Chondrocyte (in vitro differentiated cells): ENCODE measurements at regions not wholly inside any gene's neighbourhood (a gene's known extent, or its start where the extent isn't known, plus 50 kb on each side); places are given as distances from the start of the nearest gene placed in this dataset.
"Not testable (repeated sequence)": the region's sequence is repeated elsewhere in the genome, so short reads cannot be mapped to it uniquely, and the experiment has no call there.

ENCODE experiments used
- DNase-seq: peaks from one replicate; pipeline ENCODE4 v3.0.0; 2021; ENCODE audit warnings: mixed read lengths, low spot score
- H3K27ac Mint-ChIP-seq: one replicate; pipeline ENCODE4 v1.8.0; 2021; ENCODE audit warnings: mild to moderate bottlenecking, moderate library complexity, mixed read lengths; ENCODE audit not compliant: unreplicated experiment
- H3K27me3 Mint-ChIP-seq: 2 replicates; pipeline ENCODE4 v1.8.0; 2021; ENCODE audit warnings: low read depth, mixed read lengths
- H3K36me3 Mint-ChIP-seq: 2 replicates; pipeline ENCODE4 v1.8.0; 2021; ENCODE audit warnings: low read depth, mixed read lengths
- H3K4me1 Mint-ChIP-seq: 2 replicates; pipeline ENCODE4 v1.8.0; 2021; ENCODE audit warnings: low read depth, mild to moderate bottlenecking, mixed read lengths
- H3K4me3 Mint-ChIP-seq: one replicate; pipeline ENCODE4 v1.8.0; 2021; ENCODE audit warnings: mild to moderate bottlenecking, moderate library complexity, mixed read lengths; ENCODE audit not compliant: unreplicated experiment
- H3K9me3 Mint-ChIP-seq: 2 replicates; pipeline ENCODE4 v1.8.0; 2021; ENCODE audit warnings: low read depth, mixed read lengths

DNA sequence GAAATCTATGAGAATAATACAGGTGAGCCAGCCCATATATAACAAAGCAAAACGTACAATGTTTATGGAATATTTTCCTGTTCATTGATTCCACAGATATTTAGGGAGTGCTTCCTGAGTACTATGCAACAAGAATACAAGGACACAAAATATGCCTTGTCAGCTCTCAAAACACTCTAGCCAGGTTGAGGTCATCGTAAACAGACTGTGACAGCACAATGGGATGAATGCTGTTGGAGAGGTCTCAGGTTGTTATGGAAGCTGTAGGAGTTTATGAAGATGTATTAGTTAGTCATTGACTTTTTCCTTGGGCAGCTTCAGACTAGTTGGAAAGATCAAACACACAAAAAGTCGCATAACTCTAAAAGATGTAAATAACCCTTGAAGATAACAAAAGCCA, 98.1 kb upstream of the SEC22B start:
- not testable (repeated sequence) for H3K9me3 Mint-ChIP-seq, H3K4me3 Mint-ChIP-seq, H3K4me1 Mint-ChIP-seq, DNase-seq, H3K27ac Mint-ChIP-seq, H3K27me3 Mint-ChIP-seq, H3K36me3 Mint-ChIP-seq

DNA sequence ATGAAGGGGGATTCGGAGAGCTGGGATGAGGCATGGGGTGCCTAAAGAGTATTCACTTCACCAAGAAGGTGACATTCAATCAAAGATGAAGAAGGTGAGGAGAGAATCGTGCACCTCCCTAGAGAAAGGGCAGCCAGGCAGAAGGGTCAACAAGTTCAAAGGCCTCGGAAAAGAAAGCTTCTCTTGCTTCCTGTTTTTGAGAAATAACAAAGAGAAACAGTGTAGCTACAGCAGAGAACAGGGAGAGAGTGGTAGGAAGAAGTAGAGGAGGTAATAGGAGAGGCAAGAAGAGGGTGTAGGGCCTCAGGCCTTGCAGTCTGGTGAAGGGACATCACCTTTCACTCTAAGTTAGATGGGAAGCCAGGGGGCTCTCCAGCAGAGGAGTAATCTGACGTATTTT, 97.0 kb upstream of the SEC22B start:
- not testable (repeated sequence) for H3K27me3 Mint-ChIP-seq, H3K9me3 Mint-ChIP-seq, H3K4me3 Mint-ChIP-seq, H3K4me1 Mint-ChIP-seq, DNase-seq, H3K27ac Mint-ChIP-seq, H3K36me3 Mint-ChIP-seq

DNA sequence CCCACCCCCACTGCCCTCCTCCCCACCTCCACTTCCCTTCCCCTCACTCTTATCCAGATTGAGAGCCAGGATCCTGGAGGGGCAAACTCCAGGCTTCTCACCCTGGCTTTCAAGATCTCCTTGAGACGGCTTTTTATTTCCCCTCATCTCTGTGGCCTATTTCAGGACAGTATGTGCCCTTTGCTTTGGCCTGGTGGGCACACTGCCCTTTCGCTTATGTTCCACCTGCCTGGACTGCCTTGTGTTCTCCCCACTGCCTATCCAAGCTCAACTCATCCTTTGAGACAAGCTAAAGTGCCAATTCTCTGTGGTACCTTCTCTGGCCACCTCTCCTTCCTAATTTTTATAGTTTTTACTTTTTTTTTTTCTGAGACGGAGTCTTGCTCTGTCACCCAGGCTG, 95.9 kb upstream of the SEC22B start:
- H3K4me3 Mint-ChIP-seq, H3K9me3 Mint-ChIP-seq, H3K36me3 Mint-ChIP-seq, H3K4me1 Mint-ChIP-seq, H3K27ac Mint-ChIP-seq, H3K27me3 Mint-ChIP-seq, DNase-seq: not testable (repeated sequence)

DNA sequence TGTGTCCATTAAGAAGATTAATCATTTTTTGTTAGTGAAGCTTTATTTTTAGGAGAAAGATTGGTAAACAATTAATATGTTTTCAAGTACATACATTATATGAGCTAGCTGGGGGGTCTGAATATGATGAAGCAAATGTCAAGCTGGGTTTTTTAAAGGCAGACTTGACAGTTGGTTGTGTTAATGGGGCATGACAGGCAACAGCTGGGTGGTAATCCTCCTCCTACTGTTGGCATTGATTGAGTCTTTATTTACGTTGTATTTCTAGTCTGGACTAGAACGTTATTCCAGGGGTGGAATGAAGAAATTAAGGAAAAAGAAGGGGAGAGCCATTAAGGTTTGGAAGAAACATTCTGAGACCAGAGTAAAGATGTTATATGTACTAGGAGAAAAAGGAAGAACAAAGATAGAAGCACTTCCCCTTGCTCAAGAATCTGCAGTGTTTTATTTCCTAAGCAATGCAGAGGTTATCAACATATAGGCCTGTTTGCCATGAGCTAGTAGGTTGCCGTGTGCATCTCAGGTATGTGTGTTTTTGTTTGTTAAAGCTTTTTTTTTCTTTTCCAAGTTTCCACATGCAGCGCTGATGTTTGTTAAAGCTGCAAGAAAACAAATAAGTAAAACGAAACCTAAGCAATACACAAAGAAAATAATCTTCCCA, 95.4 kb upstream of the SEC22B start:
- H3K27me3 Mint-ChIP-seq, H3K9me3 Mint-ChIP-seq, H3K36me3 Mint-ChIP-seq, H3K4me3 Mint-ChIP-seq, DNase-seq, H3K27ac Mint-ChIP-seq, H3K4me1 Mint-ChIP-seq: not testable (repeated sequence)

DNA sequence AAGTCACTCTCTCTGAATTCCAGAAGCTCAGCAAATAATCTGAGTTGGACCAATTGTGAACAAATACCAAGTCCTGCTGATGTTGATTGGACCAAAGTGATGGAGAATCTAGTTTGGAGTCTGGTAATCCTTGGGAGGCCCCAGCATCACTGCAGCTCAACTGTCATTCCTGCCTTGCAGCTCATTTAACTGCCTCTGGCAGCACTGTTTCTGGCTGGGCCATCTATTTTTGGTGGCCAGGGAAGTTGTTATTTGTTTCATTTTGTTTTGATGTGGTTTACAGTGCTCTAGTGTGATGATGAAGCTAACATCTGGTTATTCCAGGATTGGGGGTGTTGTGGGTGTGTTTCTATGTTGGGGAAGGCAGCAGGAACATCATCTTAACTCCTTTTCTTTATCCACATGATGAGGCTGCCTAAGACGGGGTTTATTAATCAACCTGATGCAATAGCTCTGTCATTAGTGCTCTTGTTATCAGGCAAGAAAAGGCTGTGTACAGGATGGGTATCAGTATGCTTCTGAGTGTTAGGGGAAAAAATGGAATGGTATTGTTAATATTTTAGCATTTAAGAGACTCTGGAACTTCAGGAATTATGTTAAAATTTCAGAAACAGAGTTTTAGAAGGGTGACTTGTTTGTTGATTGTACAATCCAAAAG, 91.7 kb upstream of the SEC22B start:
- H3K36me3 Mint-ChIP-seq, H3K27me3 Mint-ChIP-seq, DNase-seq, H3K9me3 Mint-ChIP-seq, H3K27ac Mint-ChIP-seq, H3K4me1 Mint-ChIP-seq, H3K4me3 Mint-ChIP-seq: not testable (repeated sequence)

DNA sequence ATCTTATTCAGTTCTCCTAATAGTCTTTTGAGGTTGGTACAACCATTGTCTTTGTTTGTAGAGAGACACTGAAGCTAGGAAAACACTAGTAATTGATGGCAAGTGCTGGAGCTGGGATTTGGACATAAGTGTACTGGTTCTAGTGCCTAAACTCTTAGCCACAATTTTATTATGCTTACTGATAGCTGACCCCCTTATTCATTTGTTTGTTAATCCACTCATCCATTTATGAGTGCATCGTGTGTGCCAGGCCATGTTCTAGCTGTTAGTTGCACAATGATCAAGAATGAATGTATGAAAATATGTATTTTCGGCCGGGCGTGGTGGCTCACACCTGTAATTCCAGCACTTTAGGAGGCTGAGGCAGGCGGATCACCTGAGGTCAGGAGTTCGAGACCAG, 88.2 kb upstream of the SEC22B start:
- H3K9me3 Mint-ChIP-seq, H3K4me1 Mint-ChIP-seq, DNase-seq, H3K4me3 Mint-ChIP-seq, H3K27me3 Mint-ChIP-seq, H3K36me3 Mint-ChIP-seq, H3K27ac Mint-ChIP-seq: not testable (repeated sequence)

DNA sequence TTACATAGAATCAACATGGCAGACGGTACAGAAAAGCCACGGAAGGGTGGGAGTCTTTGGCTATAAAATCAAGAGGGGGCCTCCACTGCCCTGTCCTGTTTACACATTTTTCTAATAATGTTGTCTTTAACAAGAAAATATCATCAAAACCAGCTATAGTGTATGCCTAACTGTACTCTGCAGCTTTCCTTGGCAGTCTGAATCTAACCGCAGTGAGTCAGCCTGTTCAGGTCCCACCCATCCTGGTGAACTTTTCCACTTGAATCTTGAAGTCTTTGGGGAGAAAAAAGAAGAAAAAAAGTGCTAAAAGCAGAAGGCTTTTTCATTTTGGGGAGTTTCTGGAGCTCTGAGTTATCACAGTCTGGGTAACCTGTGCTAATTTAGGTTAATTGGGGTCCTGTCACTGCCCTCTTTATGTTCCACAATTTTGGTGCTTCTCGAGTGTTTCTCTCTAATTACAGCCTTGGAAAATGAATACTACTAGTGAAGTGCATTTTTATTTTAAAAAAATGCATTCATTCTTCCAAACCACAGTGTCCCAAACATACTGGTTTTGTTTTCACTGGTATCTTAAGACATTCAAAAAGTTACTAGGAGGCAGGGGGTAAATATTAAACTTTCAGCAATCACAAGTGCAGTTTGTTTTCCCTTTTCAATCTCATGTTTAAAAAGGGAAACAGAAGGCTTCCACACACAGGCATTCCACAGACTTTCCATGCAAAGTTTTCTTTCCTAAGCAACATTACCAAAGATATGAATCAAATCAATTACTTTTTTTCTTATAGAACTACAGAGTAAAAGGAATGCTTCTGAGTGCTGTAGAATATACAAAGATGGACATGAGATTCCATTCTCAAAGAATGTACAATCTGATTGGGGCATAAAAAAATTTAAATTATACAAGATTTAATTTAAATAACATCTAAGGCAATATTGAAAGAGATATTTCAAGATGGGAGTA, 86.8 kb upstream of the SEC22B start:
- H3K27ac Mint-ChIP-seq, H3K4me3 Mint-ChIP-seq, H3K27me3 Mint-ChIP-seq, H3K36me3 Mint-ChIP-seq, H3K9me3 Mint-ChIP-seq, DNase-seq, H3K4me1 Mint-ChIP-seq: not testable (repeated sequence)

DNA sequence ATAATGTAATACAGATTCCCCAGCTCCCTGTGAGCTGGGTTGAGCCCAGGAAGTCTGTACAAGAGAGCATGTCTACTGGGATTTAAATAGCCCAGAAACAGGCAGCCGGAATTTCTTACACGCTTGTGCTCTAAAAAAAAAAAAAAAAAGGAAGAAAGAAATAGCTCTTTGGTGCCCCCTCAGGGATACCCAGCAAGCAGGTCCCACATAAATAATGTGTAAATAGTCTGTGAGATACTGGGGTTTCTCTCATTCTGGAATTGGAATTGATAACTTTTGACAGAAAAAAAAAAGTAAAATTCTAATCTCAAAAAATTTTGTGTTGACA, 81.4 kb upstream of the SEC22B start:
- not testable (repeated sequence) for H3K9me3 Mint-ChIP-seq, H3K27me3 Mint-ChIP-seq, H3K4me1 Mint-ChIP-seq, H3K27ac Mint-ChIP-seq, H3K4me3 Mint-ChIP-seq, H3K36me3 Mint-ChIP-seq, DNase-seq

DNA sequence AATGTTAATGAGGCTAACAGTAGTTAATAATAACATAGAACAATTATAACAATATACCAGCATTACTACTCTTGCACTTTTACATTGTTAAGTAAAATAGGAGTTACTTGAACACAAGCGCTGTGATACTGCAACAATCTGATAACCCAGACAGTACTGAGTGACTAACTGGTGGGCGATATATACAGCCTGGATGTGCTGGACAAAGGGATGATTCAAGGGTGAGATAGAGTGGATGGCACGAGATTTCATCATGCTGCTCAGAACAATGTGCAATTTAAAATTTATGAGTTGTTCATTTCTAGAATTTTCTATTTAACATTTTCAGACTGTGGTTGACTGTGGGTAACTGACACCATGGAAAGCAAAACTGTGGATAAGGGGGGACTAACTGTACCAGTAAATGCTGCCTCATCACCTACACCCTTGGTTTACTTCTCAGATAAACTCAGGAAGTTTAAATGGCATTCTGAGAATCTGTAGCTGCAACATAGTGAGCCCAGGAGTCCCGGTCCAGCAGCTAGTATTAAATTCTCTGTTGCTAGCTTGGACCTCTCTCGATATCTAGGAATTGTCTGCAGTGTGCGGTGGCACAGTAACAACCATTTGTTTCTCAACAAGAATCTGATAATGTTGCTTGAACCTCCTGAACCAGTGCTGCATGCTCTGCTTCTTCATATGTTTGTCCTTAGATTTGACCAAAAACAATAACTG, 80.9 kb upstream of the SEC22B start:
- H3K36me3 Mint-ChIP-seq, H3K9me3 Mint-ChIP-seq, H3K27ac Mint-ChIP-seq, H3K27me3 Mint-ChIP-seq, DNase-seq, H3K4me1 Mint-ChIP-seq, H3K4me3 Mint-ChIP-seq: not testable (repeated sequence)

DNA sequence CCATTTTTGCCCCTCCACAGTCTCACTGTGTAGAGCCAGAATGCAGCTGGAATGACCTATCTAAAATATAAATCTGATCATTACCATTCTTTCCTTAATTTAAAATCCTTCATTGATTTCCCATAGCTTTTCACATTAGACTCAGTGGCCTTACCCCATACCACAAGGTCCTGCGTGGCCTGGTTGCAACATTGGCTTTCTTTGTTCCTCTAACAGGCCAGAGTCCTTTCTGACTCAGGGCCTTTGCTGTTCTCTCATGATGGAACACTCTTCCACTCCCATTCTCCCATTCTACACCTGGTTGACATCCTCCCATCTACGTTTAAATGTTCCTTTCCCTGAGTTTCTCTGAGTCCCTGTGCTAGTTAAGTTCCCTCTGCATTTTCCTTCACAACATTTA, 74.4 kb upstream of the SEC22B start:
- H3K9me3 Mint-ChIP-seq, H3K27me3 Mint-ChIP-seq, H3K27ac Mint-ChIP-seq, DNase-seq, H3K4me3 Mint-ChIP-seq, H3K36me3 Mint-ChIP-seq, H3K4me1 Mint-ChIP-seq: not testable (repeated sequence)

DNA sequence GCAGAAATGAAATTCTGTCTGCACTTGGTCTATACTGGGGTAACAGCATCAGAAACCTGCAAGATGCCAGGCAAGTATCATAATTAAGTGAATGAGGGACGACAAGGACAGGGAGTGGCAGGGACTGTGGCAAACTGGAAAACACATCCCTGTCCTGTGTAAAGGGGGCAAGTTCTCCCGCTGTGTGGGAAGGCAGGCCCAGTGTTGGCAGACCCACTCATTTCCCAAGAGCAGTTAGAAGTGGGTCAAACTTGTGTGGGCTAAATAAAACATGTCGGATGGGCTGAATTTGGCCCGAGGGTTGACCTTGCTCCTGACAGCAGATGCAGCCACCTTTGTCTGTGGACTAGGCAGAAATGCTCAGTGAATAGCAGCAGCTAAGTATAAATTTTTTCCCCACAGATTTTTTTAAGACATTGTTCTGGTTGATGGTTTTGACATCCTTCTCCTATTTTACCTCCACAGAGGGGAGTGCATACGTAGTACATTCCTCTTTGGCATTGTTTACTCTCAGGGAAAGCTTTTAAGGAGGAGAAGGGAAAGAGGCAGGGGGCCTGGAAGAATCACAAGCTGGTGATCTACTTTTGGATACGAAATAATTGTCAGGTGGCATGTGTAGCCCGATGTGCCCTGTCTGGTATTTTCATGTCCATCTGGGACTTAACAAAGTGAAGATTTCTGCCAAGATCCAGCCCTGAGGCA, 72.6 kb upstream of the SEC22B start:
- not testable (repeated sequence) for H3K27me3 Mint-ChIP-seq, H3K36me3 Mint-ChIP-seq, DNase-seq, H3K27ac Mint-ChIP-seq, H3K9me3 Mint-ChIP-seq, H3K4me1 Mint-ChIP-seq, H3K4me3 Mint-ChIP-seq

DNA sequence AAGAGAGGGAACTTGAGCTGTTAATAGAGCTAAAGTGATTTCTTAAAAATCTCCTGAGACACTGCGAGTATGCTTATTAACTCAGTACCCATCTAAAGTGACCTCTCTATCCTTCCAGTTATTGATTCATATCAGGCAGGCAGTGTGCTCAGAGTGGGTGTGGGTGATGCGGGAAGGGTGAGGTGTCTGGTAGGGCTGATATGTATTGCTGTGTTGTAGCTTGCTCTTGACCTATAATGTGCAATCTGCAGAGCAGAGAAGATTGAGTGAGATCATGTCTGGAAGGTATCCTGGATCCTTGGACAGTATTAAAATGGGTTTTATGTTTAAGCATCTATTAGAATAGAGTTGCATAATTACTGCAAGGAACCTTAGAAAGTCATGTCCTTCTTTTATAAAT, 71.9 kb upstream of the SEC22B start:
- not testable (repeated sequence) for H3K9me3 Mint-ChIP-seq, H3K27me3 Mint-ChIP-seq, H3K36me3 Mint-ChIP-seq, H3K27ac Mint-ChIP-seq, H3K4me1 Mint-ChIP-seq, H3K4me3 Mint-ChIP-seq, DNase-seq
